Right ventricle myocardium inferior (tissue), 1 donor: ENCODE measurements at regions not wholly inside any gene's neighbourhood (a gene's known extent, or its start where the extent isn't known, plus 50 kb on each side); places are given as distances from the start of the nearest gene placed in this dataset.

ENCODE experiments used
- ATAC-seq: fragments of 200-7000 bp; cut with Tn5 transposase; one replicate; pipeline ENCODE4 v1.9.1; 2020; ENCODE audit warnings: mild to moderate bottlenecking, moderate library complexity
- DNase-seq: peaks from one replicate; pipeline ENCODE4 v3.0.0; 2021; ENCODE audit errors: missing footprints
- intact Hi-C: fragments of 100-400 bp; cut with DNase I; formaldehyde crosslinking; loops from one replicate; pipeline ENCODE4 v1.11.0; 2022
- donor health status: DM: no; HTN: yes; CAD: no; lungs with severe emphysema.

GRCh38 chrX:43313035-43313434 lies 343.1 kb upstream of the MAOA start:
- ATAC-seq (no peak), DNase-seq (no peak)
- intact Hi-C loops, result no loop called here

DNA sequence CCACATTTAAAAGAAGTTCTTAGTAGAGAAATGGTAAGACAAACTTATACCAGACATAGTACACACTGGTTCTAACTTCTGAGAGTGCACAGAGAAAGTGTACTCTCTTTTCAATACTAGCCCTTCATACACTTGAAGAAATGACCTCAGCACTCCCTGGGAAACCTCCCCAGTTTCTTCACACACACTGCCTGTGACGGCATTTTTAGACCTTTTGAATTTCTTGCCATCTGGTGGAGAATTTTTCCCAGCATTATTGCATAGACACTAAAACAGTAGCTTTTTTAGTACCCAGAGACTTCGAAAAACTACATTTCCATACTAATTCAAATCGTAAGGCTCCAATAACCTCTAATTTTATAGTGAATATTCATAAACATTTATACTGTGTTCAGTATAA lies 341.6 kb upstream of the MAOA start:
- intact Hi-C loops, result no loop called here
- DNase-seq (no peak), ATAC-seq (no peak)

- intact Hi-C loops, result no loop called here
- DNase-seq (no peak), ATAC-seq (no peak)
These were observed 340.5 kb upstream of the MAOA start for GRCh38 chrX:43315622-43316021.

GRCh38 chrX:43316146-43316545 lies 340.0 kb upstream of the MAOA start:
- no peak for ATAC-seq

DNA sequence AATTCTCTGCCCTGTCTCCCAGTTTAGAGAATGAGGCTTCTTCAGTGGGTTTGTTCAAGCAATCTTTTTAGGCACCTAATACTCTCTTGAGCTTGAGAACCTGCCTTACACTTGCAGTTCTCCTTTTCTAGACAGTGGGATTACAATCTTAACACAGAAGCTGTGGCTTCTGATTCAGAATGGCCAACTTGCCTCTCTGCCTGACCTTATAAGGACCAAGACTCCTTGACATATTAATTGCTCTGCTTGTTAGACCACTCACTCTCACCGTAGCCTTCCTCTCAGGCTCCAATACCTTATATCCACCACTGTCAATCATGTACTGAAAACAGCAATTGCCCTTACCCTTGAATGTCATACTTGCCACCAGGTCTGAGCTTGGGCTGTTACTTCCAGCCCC lies 338.7 kb upstream of the MAOA start:
- intact Hi-C loops, result no loop called here
- ATAC-seq (no peak), DNase-seq (no peak)

More at GRCh38 chrX:43316146-43316545, 340.0 kb upstream of the MAOA start:
- intact Hi-C loops, result no loop called here
- no peak for DNase-seq

DNA sequence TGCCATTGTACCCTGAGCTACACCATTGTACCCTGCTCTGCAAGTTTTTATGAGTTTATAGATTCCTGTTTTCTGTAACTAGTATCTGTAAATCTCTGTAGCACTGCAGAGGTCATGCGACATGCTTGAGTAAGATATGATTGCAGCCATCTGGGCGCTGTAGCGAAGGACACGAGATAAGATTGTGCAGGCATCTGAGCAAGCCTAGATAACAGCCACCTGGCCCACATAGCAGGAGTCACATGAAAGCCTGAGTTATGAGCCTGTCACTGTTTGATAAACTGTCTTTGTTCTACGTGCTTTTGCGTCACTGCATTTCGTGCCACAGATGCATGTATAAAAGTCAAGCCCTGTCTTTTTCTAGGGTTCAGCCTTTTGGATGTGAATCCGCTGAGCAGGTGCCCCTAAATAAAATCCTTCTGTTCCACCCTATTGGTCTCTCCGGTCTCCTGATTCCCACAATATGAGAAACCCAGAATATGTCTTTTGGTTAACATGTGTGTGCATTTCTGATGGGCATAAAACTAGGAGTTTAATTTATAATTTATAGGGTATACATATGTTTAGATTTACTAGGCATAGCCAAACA lies 327.6 kb upstream of the MAOA start:
- ATAC-seq, result no peak
- no peak for DNase-seq
- intact Hi-C loops, result no loop called here

GRCh38 chrX:43333543-43333942 lies 322.6 kb upstream of the MAOA start:
- no peak for DNase-seq
- ATAC-seq, result no peak
- intact Hi-C loops, result no loop called here

DNA sequence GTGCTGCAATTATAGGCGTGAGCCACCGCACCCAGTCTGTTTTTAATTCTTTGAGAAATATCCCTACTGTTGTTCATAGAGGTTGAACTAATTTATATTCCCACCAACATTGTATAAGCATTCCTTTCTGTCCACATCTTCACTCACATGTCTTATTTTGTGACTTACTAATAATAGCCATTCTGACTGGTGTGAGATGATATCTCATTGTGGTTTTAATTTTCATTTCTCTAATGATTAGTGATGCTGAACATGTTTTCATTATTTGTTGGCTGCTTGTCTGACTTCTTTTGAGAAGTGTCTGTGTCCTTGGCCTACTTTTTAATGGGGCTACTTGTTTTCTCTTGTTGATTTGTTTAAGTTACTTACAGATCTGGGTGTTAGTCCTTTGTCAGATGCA lies 310.9 kb upstream of the MAOA start:
- ATAC-seq (no peak), DNase-seq (no peak)
- intact Hi-C loops, result no loop called here

- DNase-seq (no peak), ATAC-seq (no peak)
- intact Hi-C loops, result no loop called here
These were observed 306.7 kb upstream of the MAOA start for GRCh38 chrX:43349363-43349762.

GRCh38 chrX:43350935-43351334 lies 305.2 kb upstream of the MAOA start:
- intact Hi-C loops, result no loop called here
- no peak for ATAC-seq

GRCh38 chrX:43357741-43358140 lies 298.4 kb upstream of the MAOA start:
- DNase-seq (no peak), ATAC-seq (no peak)
- intact Hi-C loops, result no loop called here

More at GRCh38 chrX:43350935-43351334, 305.2 kb upstream of the MAOA start:
- DNase-seq, result no peak

DNA sequence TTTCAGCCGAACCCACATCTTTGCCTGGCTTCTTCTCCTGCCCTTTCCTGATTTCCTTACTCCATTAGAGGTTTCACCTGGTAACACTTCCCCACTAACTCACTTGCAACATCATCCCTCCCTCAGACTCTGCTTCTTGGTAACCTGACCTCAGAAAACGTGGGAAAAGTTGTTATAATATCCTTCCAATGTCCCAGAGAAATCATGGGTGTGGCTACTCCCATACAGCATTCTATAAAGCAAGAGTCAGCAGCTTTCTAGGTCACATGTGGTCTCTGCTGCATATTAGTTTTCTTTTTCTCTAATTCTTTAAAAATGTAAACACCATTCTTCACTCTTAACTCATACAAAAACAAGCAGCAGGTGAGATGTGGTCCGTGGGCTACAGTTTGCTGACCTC lies 283.1 kb upstream of the MAOA start:
- DNase-seq, result no peak
- intact Hi-C loops, result no loop called here
- ATAC-seq, result no peak

DNA sequence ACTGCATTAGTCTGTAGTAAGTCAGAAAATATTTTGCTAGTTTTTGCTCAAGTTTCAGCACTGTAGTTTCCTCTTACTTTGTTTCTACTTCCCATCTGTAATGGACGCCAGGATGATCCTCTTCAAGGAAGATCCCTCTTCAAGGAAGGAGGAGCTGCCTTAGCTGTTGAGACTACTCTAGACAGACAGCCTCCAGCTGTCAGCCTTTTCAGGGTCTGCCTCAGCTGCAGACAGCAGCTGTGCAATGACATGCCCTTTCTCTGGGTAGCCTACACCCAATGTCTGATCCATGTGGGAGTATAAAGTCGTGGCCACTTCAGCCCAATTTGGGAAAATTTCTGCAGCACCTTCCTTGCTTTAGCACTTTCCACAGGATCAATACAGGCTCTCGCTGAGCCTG lies 281.0 kb upstream of the MAOA start:
- DNase-seq (no peak), ATAC-seq (no peak)
- intact Hi-C loops, result no loop called here

DNA sequence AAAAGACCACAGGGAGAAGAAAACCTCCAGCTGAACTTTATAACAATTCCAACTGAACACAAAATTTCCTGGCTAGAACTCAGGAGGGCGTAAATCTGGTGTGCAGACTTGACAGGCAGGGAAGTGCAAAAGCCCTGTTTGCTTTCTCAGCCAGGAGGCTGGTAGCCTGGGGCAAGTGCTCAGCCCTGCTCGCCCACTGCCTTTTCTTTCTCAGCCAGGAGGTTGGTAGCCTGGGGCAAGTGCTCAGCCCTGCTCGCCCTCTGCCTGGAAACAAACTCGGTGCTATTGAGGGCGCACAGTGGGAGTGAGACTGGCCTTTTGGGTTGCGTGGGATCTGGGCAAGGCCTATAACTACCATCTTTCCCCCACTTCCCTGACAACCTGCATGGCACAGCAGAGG lies 275.4 kb upstream of the MAOA start:
- intact Hi-C loops, result no loop called here
- ATAC-seq (no peak), DNase-seq (no peak)

DNA sequence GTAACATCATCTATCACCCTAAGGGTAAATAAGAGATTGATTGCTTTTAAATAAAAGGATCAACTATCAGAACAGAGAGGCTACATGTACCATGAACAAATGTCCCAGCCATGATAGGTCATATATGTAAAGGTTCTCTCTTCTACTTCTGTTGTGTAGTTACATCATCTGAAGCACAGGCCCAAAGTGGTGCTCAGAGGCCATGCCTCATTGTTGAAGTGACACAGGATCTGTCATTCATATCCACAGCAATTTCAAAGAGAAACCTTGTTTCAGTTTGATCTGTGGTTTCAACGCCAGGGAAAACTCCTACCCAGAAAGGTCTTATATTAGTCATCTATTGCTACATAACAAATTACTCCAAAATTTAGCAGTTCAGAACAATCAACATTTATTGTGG lies 269.2 kb upstream of the MAOA start:
- intact Hi-C loops, result no loop called here
- no peak for ATAC-seq
- no peak for DNase-seq

DNA sequence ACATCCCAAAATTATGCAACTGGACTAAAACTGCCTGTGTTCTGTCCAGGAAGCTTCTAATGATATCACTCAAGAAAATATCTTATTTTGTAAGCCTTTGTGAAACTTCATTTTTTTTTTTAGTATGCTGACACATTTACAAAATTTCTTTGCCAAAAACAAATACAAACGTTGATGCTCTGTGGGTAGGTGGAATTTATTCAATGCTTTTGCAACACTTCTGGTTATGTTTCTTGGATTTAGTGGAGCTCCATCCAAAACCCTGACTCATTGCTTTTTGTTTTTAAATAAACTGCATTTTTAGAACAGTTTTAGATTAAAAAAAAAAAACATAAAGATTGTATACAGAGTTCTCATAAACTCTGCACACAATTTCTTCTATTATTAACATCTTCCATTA lies 250.9 kb upstream of the MAOA start:
- DNase-seq (no peak), ATAC-seq (no peak)
- intact Hi-C loops, result no loop called here

DNA sequence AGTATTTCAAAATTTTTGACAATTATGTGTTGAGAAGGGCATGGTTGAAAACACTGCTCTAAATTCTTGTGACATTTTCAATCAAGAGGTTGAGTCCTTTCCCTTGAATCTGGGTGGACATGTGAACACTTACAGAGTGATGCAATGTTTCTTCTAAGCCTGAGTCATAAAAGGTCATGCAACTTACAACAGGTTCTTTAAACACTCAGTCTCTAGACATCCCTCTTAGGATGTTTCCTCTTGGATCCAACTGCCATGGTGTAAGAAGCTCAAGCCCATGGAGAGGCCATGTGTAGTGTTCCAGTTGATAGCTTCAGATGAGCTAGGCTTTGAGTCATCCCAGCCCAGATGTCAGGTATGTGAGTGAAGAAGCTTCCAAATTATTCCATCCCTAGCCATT lies 232.2 kb upstream of the MAOA start:
- intact Hi-C loops, result no loop called here
- ATAC-seq, result no peak
- no peak for DNase-seq

- no peak for DNase-seq
- intact Hi-C loops, result no loop called here
- no peak for ATAC-seq
These were observed 219.6 kb upstream of the MAOA start for GRCh38 chrX:43436517-43436916.

GRCh38 chrX:43446752-43447151 lies 209.3 kb upstream of the MAOA start:
- intact Hi-C loops, result no loop called here
- DNase-seq (no peak), ATAC-seq (no peak)

GRCh38 chrX:43448688-43449087 lies 207.4 kb upstream of the MAOA start:
- DNase-seq, result no peak
- ATAC-seq, result no peak
- intact Hi-C loops, result no loop called here

GRCh38 chrX:43450355-43450754 lies 205.7 kb upstream of the MAOA start:
- intact Hi-C loops, result no loop called here
- DNase-seq, result no peak
- no peak for ATAC-seq
